ENCODE measurements at regions not wholly inside any gene's neighbourhood (a gene's known extent, or its start where the extent isn't known, plus 50 kb on each side); places are given as distances from the start of the nearest gene placed in this dataset.

DNA sequence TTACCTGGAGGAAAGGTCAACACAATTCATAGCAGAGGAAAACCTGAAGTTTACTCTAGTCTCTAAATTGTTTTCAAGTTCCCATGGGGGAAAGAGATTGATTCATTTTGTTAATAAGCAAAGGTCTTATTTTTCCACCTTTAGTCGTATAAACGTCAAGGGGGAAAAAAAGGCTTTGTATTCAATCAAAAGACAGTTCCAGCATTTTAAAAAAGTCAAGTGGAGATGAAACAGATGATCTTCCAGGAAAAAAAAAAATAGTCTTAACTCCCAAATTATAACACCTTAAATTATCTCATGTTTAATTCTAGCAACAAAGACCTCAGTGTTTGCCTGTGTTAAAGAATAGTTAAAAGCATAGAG is 140.5 kb downstream of the TOMM20 start:
- DNase-seq = no peak

GRCh38 chr1:234987415-234988154 is 141.1 kb downstream of the TOMM20 start:
- DNase-seq = no peak

GRCh38 chr1:234986750-234987414 is 141.8 kb downstream of the TOMM20 start:
- no peak for DNase-seq

- DNase-seq = no peak
These were observed 142.9 kb downstream of the TOMM20 start for GRCh38 chr1:234985516-234986294.

GRCh38 chr1:234985007-234985370 is 143.6 kb downstream of the TOMM20 start:
- DNase-seq = no peak

DNA sequence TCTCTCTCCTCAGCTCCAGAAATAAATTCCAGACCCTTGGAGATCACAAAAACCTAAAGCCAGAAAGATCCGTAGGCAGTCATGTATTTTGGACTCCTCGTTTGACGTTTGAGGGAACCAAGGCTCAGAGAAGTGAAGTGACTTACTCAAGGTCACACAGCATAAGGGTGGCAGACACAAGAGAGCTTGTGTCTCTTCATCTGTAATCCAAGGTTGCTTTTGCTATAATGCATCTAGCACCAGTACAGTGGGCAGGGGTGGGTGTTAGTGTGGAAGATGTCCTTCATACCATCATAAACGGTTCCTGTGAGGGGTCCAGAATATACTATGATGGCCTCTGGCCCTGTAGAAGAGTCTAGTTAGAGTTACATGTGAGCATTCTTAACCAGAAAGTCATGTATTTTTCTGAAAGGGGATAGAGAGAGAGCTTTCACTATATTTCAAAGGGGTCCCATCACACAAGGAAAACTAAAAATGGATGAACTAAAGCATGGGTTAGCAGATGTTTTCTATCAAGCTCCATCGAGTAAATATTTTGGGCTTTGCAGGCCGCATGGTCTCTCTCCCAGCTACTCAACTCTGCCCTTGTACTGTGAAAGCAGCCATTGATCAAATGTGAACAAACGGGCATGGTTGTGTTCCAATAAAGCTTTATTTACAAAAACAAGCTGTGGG is 144.9 kb downstream of the TOMM20 start:
- DNase-seq = no peak

GRCh38 chr1:234981758-234982157 is 146.9 kb downstream of the TOMM20 start:
- DNase-seq = no peak

- DNase-seq = peak; percentile 76
These were observed 147.8 kb downstream of the TOMM20 start for GRCh38 chr1:234980645-234981396.

- DNase-seq = no peak
These were observed 148.4 kb downstream of the TOMM20 start for GRCh38 chr1:234980291-234980644.

GRCh38 chr1:234979296-234980279 is 149.0 kb downstream of the TOMM20 start:
- DNase-seq = peak; percentile 47

DNA sequence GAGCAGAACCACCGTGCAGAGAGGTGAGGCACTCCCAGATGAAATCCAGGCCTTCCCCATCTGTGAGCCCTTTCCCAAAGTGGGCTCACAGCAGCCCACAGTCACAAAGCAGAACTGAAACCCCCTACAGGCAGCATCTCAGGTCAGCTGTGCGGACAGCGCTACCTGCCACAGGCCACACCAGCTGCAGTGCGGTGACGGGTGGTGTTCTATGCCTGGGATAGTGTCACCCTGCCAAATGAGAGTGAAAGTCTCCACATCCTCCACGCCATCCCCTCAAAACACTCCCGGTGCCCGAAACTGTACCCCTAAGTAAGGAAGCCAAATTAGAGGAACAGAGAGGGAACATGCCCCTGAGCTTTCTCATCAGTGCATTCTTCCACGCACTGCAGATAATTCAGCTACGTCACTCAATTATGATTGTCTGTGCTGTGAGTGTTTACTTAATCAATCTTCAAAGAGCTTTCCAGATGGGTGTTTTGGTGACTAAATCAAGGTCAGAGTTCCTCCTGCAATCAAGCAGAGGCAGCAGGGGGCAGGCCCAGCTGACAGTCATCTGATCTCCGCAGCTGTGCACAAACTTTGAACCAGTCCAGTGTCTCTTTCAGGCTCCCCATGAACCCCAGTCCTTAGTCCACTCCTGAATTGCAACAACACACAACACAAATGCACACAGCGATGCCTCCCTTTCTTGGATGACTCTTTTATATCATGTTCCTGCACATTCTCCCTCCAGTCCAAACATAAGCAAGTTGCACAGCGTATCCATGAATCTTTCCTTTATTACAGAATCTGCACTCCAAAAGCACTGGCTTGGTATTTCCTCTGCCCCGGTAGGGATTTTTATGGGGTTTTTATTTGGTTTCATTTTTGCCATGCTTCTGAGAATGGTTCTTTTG is 150.0 kb downstream of the TOMM20 start:
- DNase-seq = peak; percentile 72

DNA sequence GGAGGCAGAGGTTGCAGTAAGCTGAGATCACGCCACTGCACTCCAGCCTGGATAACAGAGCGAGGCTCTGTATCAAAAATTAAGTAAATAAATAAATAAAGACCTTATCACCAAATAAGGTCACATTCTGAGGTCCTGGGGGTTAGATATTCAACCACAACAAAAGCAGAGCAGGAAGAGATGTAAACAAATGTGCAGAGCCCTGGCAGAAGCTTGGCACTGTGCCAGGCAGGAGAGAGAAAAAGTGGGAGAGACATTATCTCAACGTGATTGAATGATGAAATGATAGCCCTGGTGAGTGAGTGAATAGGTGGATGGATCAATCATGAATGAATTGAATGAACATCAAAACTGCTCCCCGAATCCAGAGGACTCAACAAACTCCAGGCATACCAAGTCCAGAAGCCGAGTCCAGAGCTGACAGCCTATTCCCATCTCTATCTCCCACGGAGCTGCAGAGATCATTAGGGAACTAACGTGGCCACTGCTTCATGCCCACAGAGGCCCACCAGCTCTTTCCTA is 150.7 kb downstream of the TOMM20 start:
- DNase-seq = no peak

- DNase-seq = no peak
These were observed 151.6 kb downstream of the TOMM20 start for GRCh38 chr1:234976861-234977680.

- no peak for DNase-seq
These were observed 152.4 kb downstream of the TOMM20 start for GRCh38 chr1:234975941-234976860.

- DNase-seq = no peak
These were observed 153.3 kb downstream of the TOMM20 start for GRCh38 chr1:234975122-234975940.

- no peak for DNase-seq
These were observed 155.0 kb downstream of the TOMM20 start for GRCh38 chr1:234973426-234974250.

All from CD4-positive, alpha-beta T cell treated with Interleukin-17A for 4 hours (primary cell).